ENCODE measurements at regions not wholly inside any gene's neighbourhood (a gene's known extent, or its start where the extent isn't known, plus 50 kb on each side); places are given as distances from the start of the nearest gene placed in this dataset.

GRCh38 chr1:36702963-36703362 is 220.2 kb upstream of the CSF3R start:
- in situ Hi-C loops (cut with MboI; ENCODE audit: low pct_ligation_motif_present in 1 of 4, low pct_unique_long_range_greater_than_20kb in 1 of 4, low sequenced_read_pairs in 3 of 4) = loop anchor here in 3 of 4 donors (10.0 to 25.0 kb wide), 2 partner anchors 732 to 734 kb away; no protein-coding TSS in a partner anchor
- 80 to 88% methylated on average over 2 to 9 of the region's 9 CpGs for WGBS, 2 donors (ENCODE audit: low coverage in 1 of 2)
- Histone ChIP-seq H3K27me3 (peaks cover 21% of the 10 kb centered on the region), H3K9me3 (no peaks in the 10 kb centered on the region), H3K4me1 (no peaks in the 10 kb centered on the region), H3K4me3 (no peak overlapping the region), H3K36me3 (no peaks in the 10 kb centered on the region), H3K27ac (no peak overlapping the region)
- no peak for DNase-seq
- intact Hi-C loops (cut with DNase I; ENCODE audit: low total_unique reads) = loop anchor here (10.0 kb wide), 1 partner anchor 732 kb away; no protein-coding TSS in a partner anchor
- no peak for TF ChIP-seq POLR2A (IDR thresholded peaks at IDR 0.05)
- no peak for TF ChIP-seq POLR2AphosphoS5 (IDR thresholded peaks at IDR 0.05)
- TF ChIP-seq CTCF (IDR thresholded peaks at IDR 0.05) = no peak

GRCh38 chr1:36699113-36699911 is 216.6 kb upstream of the CSF3R start:
- no peak for DNase-seq
- in situ Hi-C loops (cut with MboI; ENCODE audit: low pct_ligation_motif_present in 1 of 4, low pct_unique_long_range_greater_than_20kb in 1 of 4, low sequenced_read_pairs in 3 of 4) = no loop called here
- intact Hi-C loops (cut with DNase I; ENCODE audit: low total_unique reads) = no loop called here
- Histone ChIP-seq H3K4me1 (no peaks in the 10 kb centered on the region), H3K36me3 (no peaks in the 10 kb centered on the region), H3K27me3 (peaks cover 5% of the 10 kb centered on the region), H3K4me3 (no peak overlapping the region), H3K9me3 (no peaks in the 10 kb centered on the region), H3K27ac (no peak overlapping the region)
- WGBS, 2 donors (ENCODE audit: low coverage in 1 of 2) = 64 to 93% methylated on average over 2 to 10 of the region's 10 CpGs
- no peak for TF ChIP-seq EP300 (IDR thresholded peaks at IDR 0.05; ENCODE audit: low read depth)
- TF ChIP-seq POLR2A (IDR thresholded peaks at IDR 0.05) = no peak
- TF ChIP-seq POLR2AphosphoS5 (IDR thresholded peaks at IDR 0.05) = no peak
- no peak for TF ChIP-seq CTCF (IDR thresholded peaks at IDR 0.05)

GRCh38 chr1:36697836-36698605 is 215.3 kb upstream of the CSF3R start:
- Histone ChIP-seq H3K36me3 (no peaks in the 10 kb centered on the region), H3K4me3 (no peak overlapping the region), H3K27ac (no peak overlapping the region), H3K27me3 (peaks cover 8% of the 10 kb centered on the region), H3K4me1 (no peaks in the 10 kb centered on the region), H3K9me3 (no peaks in the 10 kb centered on the region)
- intact Hi-C loops (cut with DNase I; ENCODE audit: low total_unique reads) = no loop called here
- TF ChIP-seq EP300 (IDR thresholded peaks at IDR 0.05; ENCODE audit: low read depth) (no peak), POLR2A (IDR thresholded peaks at IDR 0.05) (no peak), POLR2AphosphoS5 (IDR thresholded peaks at IDR 0.05) (no peak), CTCF (IDR thresholded peaks at IDR 0.05) (no peak)
- no peak for DNase-seq
- 59 to 69% methylated on average over 2 to 4 of the region's 4 CpGs for WGBS, 2 donors (ENCODE audit: low coverage in 1 of 2)
- in situ Hi-C loops (cut with MboI; ENCODE audit: low pct_ligation_motif_present in 1 of 4, low pct_unique_long_range_greater_than_20kb in 1 of 4, low sequenced_read_pairs in 3 of 4) = no loop called here

GRCh38 chr1:36696261-36696940 is 213.7 kb upstream of the CSF3R start:
- 43 to 68% methylated on average over 1 to 6 of the region's 6 CpGs for WGBS, 2 donors (ENCODE audit: low coverage in 1 of 2)

More at GRCh38 chr1:36696261-36696940, 213.7 kb upstream of the CSF3R start:
- Histone ChIP-seq H3K9me3 (no peaks in the 10 kb centered on the region), H3K36me3 (no peaks in the 10 kb centered on the region), H3K4me1 (no peaks in the 10 kb centered on the region), H3K4me3 (no peak overlapping the region), H3K27ac (no peak overlapping the region), H3K27me3 (peaks cover 14% of the 10 kb centered on the region)
- in situ Hi-C loops (cut with MboI; ENCODE audit: low pct_ligation_motif_present in 1 of 4, low pct_unique_long_range_greater_than_20kb in 1 of 4, low sequenced_read_pairs in 3 of 4) (no loop called here), intact Hi-C loops (cut with DNase I; ENCODE audit: low total_unique reads) (no loop called here)
- TF ChIP-seq CTCF (IDR thresholded peaks at IDR 0.05) (no peak), POLR2AphosphoS5 (IDR thresholded peaks at IDR 0.05) (no peak), POLR2A (IDR thresholded peaks at IDR 0.05) (no peak), EP300 (IDR thresholded peaks at IDR 0.05; ENCODE audit: low read depth) (no peak)
- DNase-seq = no peak

Data from transverse colon (tissue), 4 donors.